Endothelial cell of umbilical vein (primary cell): ENCODE measurements at regions not wholly inside any gene's neighbourhood (a gene's known extent, or its start where the extent isn't known, plus 50 kb on each side); places are given as distances from the start of the nearest gene placed in this dataset.

Experiments
- BruUV-seq: library from RNA; stranded (reverse); fragments of 400-500 nt; replicated peaks from 2 replicates; lab custom pipeline; 2021; lab: Mats Ljungman, UMichigan
- CTCF ChIA-PET: fragments of 300-600, 350-600 bp; sonication (Branson Sonifier 250); formaldehyde crosslinking; loops from one replicate; lab custom pipeline; 2021; ENCODE audit warnings: antibody characterized with exemption, inconsistent platforms; lab: Charles Lee
- POLR2A ChIA-PET: fragments of 300-600, 350-600 bp; sonication (Branson Sonifier 250); formaldehyde crosslinking; loops from one replicate; lab custom pipeline; 2021; ENCODE audit warnings: antibody characterized with exemption, inconsistent platforms; lab: Charles Lee
- DNase-seq: peaks from one replicate; pipeline ENCODE4 v3.0.0-alpha.2; 2011; ENCODE audit warnings: low read depth, low spot score
- FAIRE-seq: peaks from 2 replicates; lab custom pipeline; 2011; peaks lifted over from hg19 to GRCh38; lab: Jason Lieb, UNC
- H2AFZ ChIP-seq: 2 replicates; pipeline ENCODE4 v1.6.0; 2012; ENCODE audit warnings: low read depth, low read length, control low read depth, inconsistent platforms
- H3K27ac ChIP-seq: 2 replicates; pipeline ENCODE4 v1.5.1; 2011; ENCODE audit warnings: low read depth, mild to moderate bottlenecking, control low read depth, low read length, moderate library complexity; ENCODE audit not compliant: insufficient read depth
- H3K27me3 ChIP-seq, 2 experiments: 2 replicates each; pipeline versions ENCODE4 v1.6.0 to v1.6.1; 2011; ENCODE audit warnings: low read length in 2 of 2, mixed read lengths in 1 of 2; ENCODE audit not compliant: control insufficient read depth in 2 of 2, insufficient read depth in 2 of 2
- H3K36me3 ChIP-seq, 2 experiments: 2 replicates in 1 of 2; 3 replicates in 1 of 2; pipeline ENCODE4 v1.5.1; 2011; ENCODE audit warnings: low read length in 2 of 2, mild to moderate bottlenecking in 1 of 2, moderate library complexity in 1 of 2; ENCODE audit not compliant: control insufficient read depth in 2 of 2, insufficient read depth in 2 of 2; ENCODE audit errors: extremely low read depth in 1 of 2
- H3K4me1 ChIP-seq: 3 replicates; pipeline ENCODE4 v1.5.1; 2011; ENCODE audit warnings: mild to moderate bottlenecking, low read length; ENCODE audit not compliant: control insufficient read depth, insufficient read depth; ENCODE audit errors: extremely low read depth
- H3K4me2 ChIP-seq: 2 replicates; pipeline ENCODE4 v1.6.1; 2011; ENCODE audit warnings: low read length, control low read depth, mixed read lengths; ENCODE audit not compliant: insufficient read depth
- H3K4me3 ChIP-seq, 3 experiments: fragments of 200-600 bp in 1 of 3; sonication (generic), shearing (Covaris generic) in 1 of 3; replicated peaks in 1 of 3; 2 replicates each; pipeline ENCODE4 v1.5.1; 2011 to 2016; ENCODE audit warnings: control low read depth in 3 of 3, low read length in 3 of 3, mild to moderate bottlenecking in 2 of 3, inconsistent platforms in 1 of 3, low read depth in 1 of 3, moderate library complexity in 1 of 3; ENCODE audit not compliant: insufficient read depth in 1 of 3
- H3K79me2 ChIP-seq: 2 replicates; pipeline ENCODE4 v1.6.0; 2012; ENCODE audit warnings: low read length, inconsistent platforms; ENCODE audit not compliant: control insufficient read depth, insufficient read depth
- H3K9ac ChIP-seq: replicated peaks from 2 replicates; pipeline ENCODE3; 2011; ENCODE audit warnings: low read length, control low read depth; ENCODE audit not compliant: insufficient read depth; ENCODE audit errors: extremely low read depth
- H3K9me1 ChIP-seq: replicated peaks from 3 replicates; pipeline ENCODE4 v1.6.0; 2011; ENCODE audit warnings: mild to moderate bottlenecking, low read length; ENCODE audit not compliant: control insufficient read depth, insufficient read depth; ENCODE audit errors: extremely low read depth
- H3K9me3 ChIP-seq: replicated peaks from 2 replicates; pipeline ENCODE4 v1.5.1; 2012; ENCODE audit warnings: low read length, inconsistent platforms; ENCODE audit not compliant: control insufficient read depth, insufficient read depth
- H4K20me1 ChIP-seq: replicated peaks from 2 replicates; pipeline ENCODE3; 2011; ENCODE audit warnings: mild to moderate bottlenecking, low read length; ENCODE audit not compliant: control insufficient read depth, insufficient read depth; ENCODE audit errors: extremely low read depth
- CTCF ChIP-seq, 2 donors: IDR thresholded peaks; 1 replicate in 1 of 2; 2 replicates in 1 of 2; pipeline ENCODE4 v1.5.1; 2011; ENCODE audit warnings: low read length in 2 of 2, mild to moderate bottlenecking in 2 of 2, moderate library complexity in 2 of 2, control low read depth in 1 of 2, inconsistent platforms in 1 of 2, low read depth in 1 of 2; ENCODE audit not compliant: insufficient read depth in 1 of 2; ENCODE audit errors: extremely low read depth in 1 of 2
- EZH2 ChIP-seq: IDR thresholded peaks from 2 replicates; pipeline ENCODE4 v1.6.1; 2012; ENCODE audit warnings: borderline replicate concordance, low read depth, mild to moderate bottlenecking, moderate library complexity, low read length, inconsistent platforms; ENCODE audit not compliant: severe bottlenecking
- FOS ChIP-seq: IDR thresholded peaks from 2 replicates; pipeline ENCODE4 v1.6.1; 2011; ENCODE audit warnings: mild to moderate bottlenecking, low read length, moderate library complexity, borderline replicate concordance; ENCODE audit not compliant: insufficient read depth
- GATA2 ChIP-seq: IDR thresholded peaks from 2 replicates; pipeline ENCODE4 v1.7.0; 2011; ENCODE audit warnings: low read depth, mild to moderate bottlenecking, moderate library complexity, mixed read lengths, low read length; ENCODE audit not compliant: insufficient read length, insufficient read depth
- MYC ChIP-seq: IDR thresholded peaks from one replicate; pipeline ENCODE4 v1.6.1; 2011; ENCODE audit warnings: mild to moderate bottlenecking, low read depth, low read length
- POLR2A ChIP-seq: IDR thresholded peaks from 2 replicates; pipeline ENCODE4 v1.6.1; 2012; ENCODE audit warnings: low read depth, mild to moderate bottlenecking, control low read depth, low read length
- POLR2AphosphoS5 ChIP-seq: IDR thresholded peaks from 2 replicates; pipeline ENCODE4 v1.6.1; 2012; ENCODE audit warnings: low read depth, mild to moderate bottlenecking, control low read depth, low read length, moderate library complexity; ENCODE audit not compliant: insufficient read depth
- dilution Hi-C: fragments of 300-500 bp; cut with MboI; formaldehyde crosslinking; loops from one replicate; pipeline ENCODE4 v1.15.0; 2019; ENCODE audit warnings: low sequenced_read_pairs; ENCODE audit not compliant: extremely low pct_ligation_motif_present
- intact Hi-C: fragments of 100-400 bp; cut with micrococcal nuclease; formaldehyde crosslinking; loops from one replicate; pipeline ENCODE4 v1.10.0; 2022

GRCh38 chr16:58807276-58807675 lies 73.2 kb upstream of the GOT2 start:
- DNase-seq (peak; percentile 16), FAIRE-seq (no peak)
- dilution Hi-C loops (no loop called here), intact Hi-C loops (no loop called here)
- H4K20me1 ChIP-seq = no peaks in the 10 kb centered on the region
- BruUV-seq = no TSS peak
- no peak for TF ChIP-seq EZH2
- no peak for TF ChIP-seq POLR2AphosphoS5
- TF ChIP-seq MYC = no peak
- no peak for TF ChIP-seq CTCF (IDR thresholded peaks at IDR 0.05; ENCODE audit: extremely low read depth in 1 of 2, insufficient read depth in 1 of 2, low read depth in 1 of 2, low read length in 2 of 2)
- TF ChIP-seq GATA2 = no peak
- TF ChIP-seq FOS = no peak
- no peak overlapping the region for H3K4me3 ChIP-seq
- POLR2A ChIA-PET = no interaction called here
- no peaks in the 10 kb centered on the region for H3K27me3 ChIP-seq
- H3K9me1 ChIP-seq = no peaks in the 10 kb centered on the region
- H3K36me3 ChIP-seq = no peaks in the 10 kb centered on the region
- H3K79me2 ChIP-seq = no peaks in the 10 kb centered on the region
- H3K4me2 ChIP-seq = no peak overlapping the region
- H3K27ac ChIP-seq = no peak overlapping the region
- no peak overlapping the region for H3K9ac ChIP-seq
- H3K4me1 ChIP-seq = no peaks in the 10 kb centered on the region
- H3K9me3 ChIP-seq = no peaks in the 10 kb centered on the region
- CTCF ChIA-PET = no interaction called here
- H2AFZ ChIP-seq = no peak overlapping the region

- no peak for DNase-seq
- Histone ChIP-seq H3K4me2 (no peak overlapping the region), H4K20me1 (no peaks in the 10 kb centered on the region), H3K36me3 (no peaks in the 10 kb centered on the region), H3K9me3 (no peaks in the 10 kb centered on the region), H3K9ac (no peak overlapping the region), H3K4me1 (no peaks in the 10 kb centered on the region), H3K4me3 (no peak overlapping the region), H3K79me2 (no peaks in the 10 kb centered on the region), H2AFZ (no peak overlapping the region), H3K9me1 (no peaks in the 10 kb centered on the region), H3K27ac (no peak overlapping the region), H3K27me3 (no peaks in the 10 kb centered on the region)
- ChIA-PET POLR2A (no interaction called here), CTCF (no interaction called here)
- intact Hi-C loops (no loop called here), dilution Hi-C loops (no loop called here)
- no TSS peak for BruUV-seq
- FAIRE-seq = no peak
- no peak for TF ChIP-seq POLR2A
Measured at GRCh38 chr16:58801838-58802237, 67.7 kb upstream of the GOT2 start.
